PC-9 (cell line): ENCODE measurements at regions not wholly inside any gene's neighbourhood (a gene's known extent, or its start where the extent isn't known, plus 50 kb on each side); places are given as distances from the start of the nearest gene placed in this dataset.

Source experiments
- BruUV-seq: library from RNA; stranded (reverse); fragments of 400-500 nt; replicated peaks from 2 replicates; lab custom pipeline; 2021; lab: Mats Ljungman, UMichigan
- CTCF ChIA-PET: fragments of 300-600 bp; sonication (Branson Sonifier 250); formaldehyde crosslinking; loops from one replicate; lab custom pipeline; 2022; ENCODE audit warnings: antibody characterized with exemption; lab: Charles Lee
- POLR2A ChIA-PET: fragments of 300-600 bp; sonication (Branson Sonifier 250); formaldehyde crosslinking; loops from one replicate; lab custom pipeline; 2022; ENCODE audit warnings: antibody characterized with exemption; ENCODE audit not compliant: unreplicated experiment; lab: Charles Lee
- DNase-seq, 2 experiments: peaks; one replicate each; pipeline versions ENCODE4 v3.0.0 to v3.0.0-alpha.2; 2015 to 2022; ENCODE audit warnings: mixed read lengths in 1 of 2
- H2AFZ ChIP-seq: fragments of 200-600 bp; sonication (generic); 2 replicates; pipeline ENCODE4 v1.8.1; 2017; ENCODE audit warnings: antibody characterized with exemption
- H3F3A ChIP-seq: fragments of 200-600 bp; sonication (generic); 2 replicates; pipeline ENCODE4 v1.8.1; 2017; ENCODE audit warnings: antibody characterized with exemption, mild to moderate bottlenecking, low read depth; ENCODE audit not compliant: insufficient read depth
- H3K27ac ChIP-seq: fragments of 200-600 bp; sonication (generic); 2 replicates; pipeline ENCODE4 v1.6.1; 2016; ENCODE audit warnings: mixed run types
- H3K27me3 ChIP-seq: fragments of 200-600 bp; sonication (generic); 2 replicates; pipeline ENCODE4 v1.6.1; 2016; ENCODE audit warnings: low read depth, mixed run types; ENCODE audit not compliant: insufficient read depth
- H3K36me3 ChIP-seq: fragments of 200-600 bp; sonication (generic); 2 replicates; pipeline ENCODE4 v1.6.1; 2016; ENCODE audit warnings: low read depth, mixed run types
- H3K4me1 ChIP-seq: fragments of 200-600 bp; sonication (generic); replicated peaks from 2 replicates; pipeline ENCODE4 v1.6.1; 2016; ENCODE audit warnings: mixed run types; ENCODE audit not compliant: insufficient read depth
- H3K4me2 ChIP-seq: fragments of 200-600 bp; sonication (generic); 2 replicates; pipeline ENCODE4 v1.6.1; 2017; ENCODE audit warnings: mixed run types
- H3K4me3 ChIP-seq: fragments of 200-600 bp; sonication (generic); 2 replicates; pipeline ENCODE4 v1.6.1; 2016; ENCODE audit warnings: mixed run types
- H3K79me2 ChIP-seq: fragments of 200-600 bp; sonication (generic); 2 replicates; pipeline ENCODE4 v1.6.1; 2017; ENCODE audit warnings: low read depth, mixed run types
- H3K9me2 ChIP-seq: fragments of 200-600 bp; sonication (generic); 2 replicates; pipeline ENCODE4 v1.8.1; 2017; ENCODE audit warnings: mild to moderate bottlenecking; ENCODE audit not compliant: insufficient read depth
- H3K9me3 ChIP-seq: fragments of 200-600 bp; sonication (generic); 2 replicates; pipeline ENCODE4 v1.8.1; 2016; ENCODE audit warnings: low read depth; ENCODE audit not compliant: insufficient read depth
- H4K20me1 ChIP-seq: fragments of 200-600 bp; sonication (generic); 2 replicates; pipeline ENCODE4 v1.8.1; 2017; ENCODE audit not compliant: insufficient read depth
- CTCF ChIP-seq: fragments of 200-600 bp; sonication (generic); conservative IDR thresholded peaks from 2 replicates; pipeline ENCODE4 v1.6.1; 2017; ENCODE audit warnings: mixed run types, antibody characterized with exemption, mild to moderate bottlenecking, moderate library complexity
- EZH2 ChIP-seq: fragments of 200-600 bp; sonication (generic); IDR thresholded peaks from 2 replicates; pipeline ENCODE4 v1.8.0; 2017; ENCODE audit warnings: antibody characterized with exemption, low read depth
- intact Hi-C: fragments of 100-400 bp; cut with micrococcal nuclease; formaldehyde crosslinking; loops from one replicate; pipeline ENCODE4 v1.10.0; 2022; ENCODE audit not compliant: unreplicated experiment

GRCh38 chr3:74722211-74722610 lies 107.8 kb upstream of the CNTN3 start:
- POLR2A ChIA-PET = no interaction called here
- CTCF ChIA-PET = no interaction called here
- Histone ChIP-seq H3K4me1 (no peaks in the 10 kb centered on the region), H3K79me2 (no peaks in the 10 kb centered on the region), H3K9me3 (no peaks in the 10 kb centered on the region), H3K4me2 (no peak overlapping the region), H3K27me3 (no peaks in the 10 kb centered on the region), H3K4me3 (no peak overlapping the region), H2AFZ (no peak overlapping the region), H3K36me3 (no peaks in the 10 kb centered on the region), H3K9me2 (no peaks in the 10 kb centered on the region), H3F3A (no peaks in the 10 kb centered on the region), H3K27ac (no peak overlapping the region), H4K20me1 (no peaks in the 10 kb centered on the region)
- no TSS peak for BruUV-seq
- TF ChIP-seq CTCF = no peak
- no peak for TF ChIP-seq EZH2
- no peak for DNase-seq
- intact Hi-C loops = no loop called here

- intact Hi-C loops = no loop called here
- no peaks in the 10 kb centered on the region for H3K36me3 ChIP-seq
- no peaks in the 10 kb centered on the region for H3K79me2 ChIP-seq
- no peak overlapping the region for H2AFZ ChIP-seq
- no peaks in the 10 kb centered on the region for H3K9me3 ChIP-seq
- ChIA-PET POLR2A (no interaction called here), CTCF (no interaction called here)
- BruUV-seq = no TSS peak
- TF ChIP-seq CTCF (no peak), EZH2 (no peak)
- no peaks in the 10 kb centered on the region for H3K4me1 ChIP-seq
- H3K27me3 ChIP-seq = no peaks in the 10 kb centered on the region
- DNase-seq = no peak
- no peaks in the 10 kb centered on the region for H3F3A ChIP-seq
- no peaks in the 10 kb centered on the region for H4K20me1 ChIP-seq
- no peak overlapping the region for H3K4me2 ChIP-seq
- H3K4me3 ChIP-seq = no peak overlapping the region
- no peak overlapping the region for H3K27ac ChIP-seq
- no peaks in the 10 kb centered on the region for H3K9me2 ChIP-seq
These were observed 99.5 kb upstream of the CNTN3 start for GRCh38 chr3:74713977-74714376.

- TF ChIP-seq EZH2 (no peak), CTCF (no peak)
- DNase-seq = no peak
- Histone ChIP-seq H3K4me1 (no peaks in the 10 kb centered on the region), H2AFZ (no peak overlapping the region), H3K79me2 (no peaks in the 10 kb centered on the region), H4K20me1 (no peaks in the 10 kb centered on the region), H3F3A (no peaks in the 10 kb centered on the region), H3K36me3 (no peaks in the 10 kb centered on the region), H3K9me2 (no peaks in the 10 kb centered on the region), H3K4me3 (no peak overlapping the region), H3K27me3 (no peaks in the 10 kb centered on the region), H3K27ac (no peak overlapping the region), H3K9me3 (no peaks in the 10 kb centered on the region), H3K4me2 (no peak overlapping the region)
- intact Hi-C loops = no loop called here
- no TSS peak for BruUV-seq
- POLR2A ChIA-PET = no interaction called here
- CTCF ChIA-PET = no interaction called here
These were observed 97.6 kb upstream of the CNTN3 start for GRCh38 chr3:74711913-74712512.
